ENCODE measurements at regions not wholly inside any gene's neighbourhood (a gene's known extent, or its start where the extent isn't known, plus 50 kb on each side); places are given as distances from the start of the nearest gene placed in this dataset.

DNA sequence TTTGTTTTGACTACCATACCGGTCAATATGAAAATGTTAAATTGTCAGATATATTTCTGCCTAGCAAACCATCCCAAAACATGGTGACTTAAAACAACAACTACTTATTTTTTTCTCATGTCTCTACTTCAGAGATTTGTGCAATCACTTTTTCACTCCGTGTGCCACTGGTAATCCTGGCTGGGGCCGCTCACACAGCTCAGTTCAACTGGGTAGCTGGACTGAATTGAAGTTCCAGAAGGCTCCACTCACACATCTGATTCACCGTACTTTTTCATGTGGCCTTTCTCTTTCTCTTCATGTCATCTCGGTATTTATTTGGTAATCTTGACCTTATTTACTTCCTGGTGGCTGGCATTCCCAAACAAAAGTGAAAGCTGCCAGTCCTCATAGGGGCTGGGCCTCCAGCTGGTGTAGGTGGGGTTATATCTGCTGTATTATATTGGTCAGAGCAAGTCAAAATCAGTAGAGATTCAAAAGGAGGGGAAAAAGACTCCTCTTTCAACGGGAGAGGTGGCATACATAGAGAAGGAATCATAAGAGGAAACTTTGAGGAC is 513.9 kb upstream of the NXPH2 start:
- DNase-seq: no peak

DNA sequence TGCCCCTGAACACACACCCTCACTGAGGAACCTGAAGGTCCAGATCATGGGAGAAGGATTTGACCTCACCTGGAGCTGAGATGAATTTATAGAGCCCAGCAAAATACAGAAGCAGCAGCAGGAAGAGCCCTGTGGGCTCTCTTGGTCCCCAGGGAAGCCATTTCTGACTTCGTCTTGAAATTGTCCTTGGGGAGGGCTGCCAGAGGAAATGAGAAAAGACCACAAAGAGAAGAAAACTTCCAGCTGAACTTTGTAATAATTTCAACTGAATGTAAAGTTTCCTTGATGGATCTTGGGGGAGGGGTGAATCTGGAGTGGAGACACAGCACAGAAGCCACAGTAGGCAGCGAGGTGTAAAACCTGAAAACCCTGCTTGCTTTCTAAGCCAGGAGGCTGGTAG is 500.9 kb upstream of the NXPH2 start:
- DNase-seq: no peak

DNA sequence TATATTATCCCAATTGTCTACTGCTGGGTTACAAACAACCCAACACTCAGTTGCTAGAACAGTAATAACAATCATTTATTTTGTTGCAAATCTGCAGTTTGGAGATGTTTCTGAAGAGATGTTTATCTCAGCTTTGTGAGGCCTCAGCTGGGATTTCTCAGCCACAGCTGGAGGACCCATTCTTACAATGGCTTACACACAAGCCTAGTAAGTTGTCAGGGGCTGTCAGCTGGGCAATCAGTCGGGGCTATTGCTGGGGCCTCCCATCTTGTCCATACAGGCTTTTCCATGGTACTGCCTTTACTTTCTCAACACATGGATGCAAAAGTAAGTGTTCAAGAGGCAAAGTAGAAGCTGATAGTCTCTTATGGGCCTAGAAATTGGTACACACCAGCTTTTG is 491.7 kb upstream of the NXPH2 start:
- no peak for DNase-seq

DNA sequence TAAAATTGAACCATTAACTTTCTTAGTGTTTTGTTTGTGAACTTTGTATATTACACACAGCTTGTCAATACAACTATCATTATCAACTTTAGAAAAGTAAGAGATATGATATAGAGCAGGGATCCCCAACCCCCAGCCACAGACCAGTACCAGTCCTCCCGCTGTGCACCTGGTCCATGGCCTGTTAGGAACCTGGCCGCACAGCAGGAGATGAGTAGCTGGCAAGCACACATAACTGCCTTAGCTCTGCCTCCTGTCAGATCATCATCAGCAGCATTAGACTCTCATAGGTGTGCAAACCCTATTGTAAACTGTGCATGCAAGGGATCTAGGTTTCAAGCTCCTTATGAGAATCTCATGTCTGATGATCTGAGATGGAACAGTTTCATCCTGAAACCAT is 491.0 kb upstream of the NXPH2 start:
- no peak for DNase-seq

DNA sequence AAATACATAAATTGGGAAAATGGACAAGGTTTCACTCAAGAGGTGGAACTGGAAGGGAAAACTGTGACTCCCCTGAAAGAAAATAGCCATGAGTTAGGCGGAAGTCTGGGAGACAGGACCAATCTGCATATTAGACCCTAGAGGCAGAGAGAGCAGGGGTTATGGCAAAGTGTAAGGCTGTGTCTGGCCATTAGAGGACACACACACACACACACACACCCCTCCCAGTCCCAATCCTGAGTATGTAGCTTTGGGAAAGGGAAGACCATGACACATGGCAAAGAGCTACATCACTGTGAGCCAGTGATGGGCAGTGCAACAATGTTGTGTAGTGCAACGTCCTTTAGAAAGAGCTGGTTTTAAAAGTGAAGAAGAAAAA is 479.9 kb upstream of the NXPH2 start:
- no peak for DNase-seq

DNA sequence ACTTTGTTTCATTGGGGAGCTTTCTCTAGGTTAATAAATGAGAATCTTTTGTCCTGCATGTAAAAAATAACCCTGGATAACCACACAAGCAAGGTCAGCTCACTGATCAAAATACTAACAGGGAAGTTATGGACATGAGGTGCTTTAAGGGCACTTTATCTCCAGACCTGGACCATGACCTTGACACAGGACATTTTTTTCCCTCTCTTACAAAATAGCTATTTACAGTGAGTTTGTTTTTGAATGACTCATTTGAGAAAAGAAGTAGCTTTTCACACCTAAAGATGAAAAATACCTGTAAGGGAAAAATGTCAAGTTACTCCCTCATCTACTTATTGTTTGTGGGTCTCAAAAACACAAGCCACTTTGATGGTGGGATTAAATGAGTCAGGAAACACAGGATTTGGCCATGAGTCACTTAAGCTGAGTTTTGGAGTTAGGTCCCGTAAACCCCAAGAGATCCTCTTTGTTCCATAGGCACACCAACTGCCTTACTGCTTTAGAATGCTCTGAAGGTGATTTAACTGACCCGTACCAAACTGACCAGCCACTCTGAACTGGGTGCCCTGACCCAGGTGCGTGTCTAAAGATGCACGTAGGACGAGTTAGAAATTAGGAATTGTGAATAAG is 479.3 kb upstream of the NXPH2 start:
- DNase-seq: no peak

DNA sequence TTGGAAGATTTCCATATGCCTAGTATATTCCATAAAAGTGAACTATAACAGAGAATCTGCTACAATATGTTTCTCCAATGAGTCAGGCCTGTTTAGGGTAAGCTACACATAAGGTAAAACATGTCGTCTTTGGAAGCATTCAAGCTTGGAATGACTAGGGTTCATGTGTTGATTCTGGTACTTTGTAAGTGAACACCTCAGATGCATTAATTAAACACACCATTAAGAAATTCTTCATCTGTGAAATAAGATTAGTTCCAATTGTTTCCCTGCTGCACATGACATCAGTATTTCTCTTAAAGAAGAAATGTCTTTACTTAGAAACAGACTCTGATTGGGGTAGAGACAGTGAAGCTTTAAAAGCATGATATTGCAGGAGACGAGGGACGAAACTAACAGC is 461.1 kb upstream of the NXPH2 start:
- DNase-seq: no peak

DNA sequence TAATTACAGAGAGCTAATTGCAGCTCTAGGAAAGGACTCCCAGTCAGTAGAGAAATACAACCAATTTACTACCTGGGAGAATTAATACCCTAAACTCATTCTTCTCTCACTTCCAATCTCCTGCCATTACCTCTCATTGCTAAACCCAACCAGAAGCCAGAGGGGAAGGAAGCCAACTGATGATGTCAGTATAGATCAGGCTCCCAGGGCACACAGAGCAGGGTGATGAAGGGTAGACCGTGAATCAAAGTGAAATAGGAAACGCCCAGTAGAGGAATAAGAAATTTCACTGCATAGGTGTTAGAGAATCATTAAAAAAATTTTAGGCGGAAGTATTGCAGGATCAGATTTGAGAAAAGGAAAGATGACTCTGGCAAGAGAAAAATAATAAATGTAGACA is 456.8 kb upstream of the NXPH2 start:
- no peak for DNase-seq

DNA sequence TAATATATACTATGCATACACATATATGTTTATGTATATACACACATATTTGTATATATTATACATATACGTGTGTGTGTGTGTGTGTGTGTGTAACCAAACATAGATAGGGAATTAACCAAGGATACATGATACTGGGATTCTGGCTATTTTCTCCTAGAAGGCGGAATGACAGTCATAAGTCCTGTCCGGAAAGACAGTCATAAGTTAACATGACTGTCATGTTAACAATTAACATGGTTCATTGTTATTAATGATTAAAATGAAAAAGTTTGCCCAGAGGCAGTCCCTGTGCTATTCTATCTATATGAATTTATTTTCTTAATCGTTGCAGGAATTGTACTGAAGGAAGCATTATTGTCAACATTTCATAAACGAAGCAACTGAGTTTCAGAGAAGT is 450.7 kb upstream of the NXPH2 start:
- no peak for DNase-seq

DNA sequence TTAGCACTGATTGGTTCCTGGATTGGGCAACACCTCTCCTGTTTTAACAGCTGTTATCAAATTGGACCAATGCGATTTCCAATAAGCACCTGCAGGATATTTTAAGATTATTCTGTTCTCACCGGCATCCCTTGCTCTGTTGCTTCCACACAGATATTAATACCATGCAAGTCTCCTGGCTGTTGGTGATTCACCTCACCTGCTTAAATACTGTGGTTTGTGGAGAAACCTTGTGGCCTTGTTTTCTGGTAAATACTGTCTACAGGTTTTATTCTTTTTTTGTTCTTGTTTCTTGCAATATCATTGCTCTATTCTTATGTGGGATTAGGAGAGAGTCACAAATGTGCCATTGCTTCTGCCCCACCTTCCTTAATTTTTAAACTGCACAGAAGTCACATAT is 448.1 kb upstream of the NXPH2 start:
- no peak for DNase-seq

DNA sequence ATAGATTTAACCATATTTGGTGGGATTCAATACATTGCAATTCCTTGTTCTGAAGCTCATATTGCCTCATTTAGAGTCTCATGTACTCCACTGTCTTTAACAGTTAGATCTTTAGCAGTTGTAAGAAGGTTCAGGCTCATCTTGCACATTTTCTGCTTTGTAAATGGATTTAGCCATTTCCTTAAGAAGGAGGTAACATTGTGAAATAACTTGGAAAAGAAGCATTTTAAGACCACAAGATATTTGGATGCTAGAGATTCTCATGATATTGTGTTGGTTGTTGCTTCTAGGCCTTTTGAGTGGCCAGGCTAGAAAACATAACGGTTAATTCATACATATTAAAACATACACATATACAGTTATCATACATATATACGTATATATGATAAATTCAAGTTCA is 445.8 kb upstream of the NXPH2 start:
- DNase-seq: no peak

DNA sequence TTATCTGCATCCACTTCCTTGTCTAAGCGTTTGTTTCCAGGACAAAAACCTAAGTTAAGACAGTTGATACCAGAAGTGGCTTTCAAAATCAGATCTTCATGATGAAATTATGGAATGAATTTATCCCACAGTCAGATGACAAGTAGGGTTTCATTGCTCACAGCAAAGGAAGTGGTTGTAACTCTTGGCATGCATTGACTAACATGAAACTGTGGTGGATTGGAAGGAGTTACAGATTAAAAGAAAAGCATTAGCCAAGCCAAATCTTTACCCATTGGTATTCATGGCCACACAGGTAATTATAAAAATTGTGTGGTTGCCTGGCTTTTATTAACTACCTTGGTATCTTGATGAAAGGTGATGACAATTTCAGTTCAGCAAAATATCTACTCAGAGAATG is 438.0 kb upstream of the NXPH2 start:
- no peak for DNase-seq

DNA sequence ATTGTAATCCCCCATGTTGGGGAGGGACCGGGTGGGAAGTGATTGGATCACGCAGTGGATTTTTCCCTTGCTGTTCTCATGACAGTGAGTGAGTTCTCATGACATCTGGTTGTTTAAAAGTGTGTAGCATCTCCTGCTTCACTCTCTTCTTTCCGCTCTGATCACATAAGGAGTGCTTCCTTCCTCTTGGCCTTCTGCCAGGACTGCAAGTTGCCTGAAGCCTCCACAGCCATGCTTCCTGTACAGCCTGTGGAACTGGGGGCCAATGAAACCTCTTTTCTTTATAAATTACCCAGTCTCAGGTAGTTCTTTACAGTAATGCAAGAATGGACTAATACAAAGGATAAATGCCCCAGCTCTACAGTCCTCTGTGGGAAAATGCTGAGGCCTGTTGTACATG is 437.5 kb upstream of the NXPH2 start:
- no peak for DNase-seq

DNA sequence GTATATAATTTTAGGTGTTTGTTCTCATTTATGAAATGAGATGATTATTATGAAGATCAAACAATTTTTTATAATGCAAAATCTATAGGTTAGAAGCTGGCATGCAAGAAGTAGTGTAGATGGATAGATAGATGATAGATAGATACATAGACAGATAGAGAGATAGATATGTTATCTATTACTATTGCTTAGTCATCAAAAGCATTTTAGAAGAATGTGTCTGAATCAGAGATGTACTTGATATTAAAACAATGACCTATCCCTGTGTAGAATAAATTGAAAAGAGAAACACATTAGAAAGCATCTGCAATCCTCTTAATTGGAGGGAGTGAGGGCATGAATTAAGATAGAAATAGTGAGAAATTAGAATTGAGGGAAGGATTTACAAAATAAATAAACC is 436.2 kb upstream of the NXPH2 start:
- DNase-seq: no peak

DNA sequence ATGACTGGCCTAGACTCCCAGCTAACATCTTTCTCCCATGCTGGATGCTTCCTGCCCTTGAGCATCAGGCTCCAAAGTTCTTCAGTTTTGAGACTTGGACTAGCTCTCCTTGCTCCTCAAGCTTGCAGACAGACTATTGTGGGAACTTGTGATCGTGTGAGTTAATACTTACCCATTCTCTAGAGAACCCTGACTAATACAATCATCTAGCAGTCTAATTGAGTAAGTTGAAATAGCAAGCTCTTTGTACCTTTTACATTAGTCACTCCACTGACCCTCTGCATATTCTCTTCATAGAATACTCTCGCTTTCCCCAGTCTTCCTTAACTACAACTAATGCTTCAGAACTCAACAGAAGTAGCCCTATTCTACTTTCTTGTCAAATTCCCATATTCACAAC is 434.6 kb upstream of the NXPH2 start:
- DNase-seq: no peak

DNA sequence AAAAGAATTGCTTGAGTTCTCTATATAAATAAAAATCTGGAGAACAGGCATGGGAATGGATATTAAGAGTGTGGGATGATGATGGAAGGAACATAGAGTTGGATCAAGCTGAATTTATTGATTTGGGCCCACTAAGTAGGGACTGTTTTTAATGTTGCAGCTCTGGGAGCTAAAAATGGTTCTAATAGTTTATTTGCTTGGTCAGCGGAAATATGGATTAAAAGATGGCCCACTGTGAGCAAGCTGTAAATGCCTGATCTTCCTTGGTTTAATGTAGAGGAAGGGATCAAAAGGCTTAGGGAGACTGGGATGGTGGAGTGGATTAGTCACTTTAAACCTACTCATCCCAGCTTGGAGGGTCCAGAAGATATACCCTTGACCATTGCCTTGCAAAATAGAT is 429.4 kb upstream of the NXPH2 start:
- no peak for DNase-seq

DNA sequence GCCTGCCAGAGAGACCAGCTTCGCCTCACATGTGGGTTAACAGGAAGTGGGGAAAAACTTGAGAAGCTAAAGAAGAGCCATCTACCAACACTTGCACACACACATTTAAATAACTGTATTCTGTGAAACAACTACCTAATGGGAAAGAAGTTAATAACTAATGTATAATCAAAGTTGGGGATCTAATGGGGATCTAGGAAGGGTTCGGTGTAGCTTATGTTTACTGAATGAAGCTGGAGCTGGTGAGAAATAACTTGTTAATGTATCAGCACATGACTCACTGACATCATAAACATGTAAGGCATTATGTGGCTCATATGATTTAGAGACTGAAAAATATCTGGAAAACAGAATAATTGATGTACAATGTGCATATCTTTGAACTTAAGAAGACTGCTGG is 421.3 kb upstream of the NXPH2 start:
- DNase-seq: no peak

DNA sequence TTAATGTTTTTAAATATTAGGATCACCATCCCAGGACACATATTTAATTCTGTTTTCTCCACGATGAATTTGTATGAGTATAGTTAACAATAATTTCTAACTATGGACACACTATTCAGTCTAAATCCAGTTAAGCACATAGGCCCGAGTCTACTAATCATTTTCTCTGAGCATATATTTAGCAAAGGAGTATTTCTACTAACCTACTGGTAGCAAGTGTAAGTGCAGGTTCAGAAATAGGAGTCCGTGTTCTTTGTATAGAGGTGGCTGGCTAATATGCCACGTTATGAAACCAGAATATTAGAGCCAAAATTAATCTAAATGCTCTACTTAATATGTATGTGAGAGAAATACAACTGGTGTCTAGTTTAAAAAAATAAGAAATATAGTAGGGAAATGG is 416.6 kb upstream of the NXPH2 start:
- DNase-seq: no peak

DNA sequence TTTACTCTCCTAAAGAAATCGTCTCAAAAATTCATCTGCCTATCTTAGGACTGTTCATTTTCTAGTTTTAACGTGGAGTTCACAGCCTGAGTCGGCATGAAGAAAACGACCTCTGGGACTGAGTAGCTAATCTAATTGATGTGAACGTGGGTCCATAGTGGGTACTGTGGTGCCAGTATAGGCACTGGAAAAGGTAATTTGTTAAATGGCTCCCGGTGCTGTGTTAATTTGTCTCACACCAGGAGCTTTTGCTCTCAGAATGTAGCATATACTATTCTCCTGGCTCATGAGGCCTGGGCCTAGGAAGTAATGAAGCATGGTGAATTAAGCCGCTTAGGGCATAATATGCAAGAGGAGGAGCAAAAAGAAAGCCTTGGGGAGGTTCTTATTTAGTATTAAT is 414.4 kb upstream of the NXPH2 start:
- no peak for DNase-seq

DNA sequence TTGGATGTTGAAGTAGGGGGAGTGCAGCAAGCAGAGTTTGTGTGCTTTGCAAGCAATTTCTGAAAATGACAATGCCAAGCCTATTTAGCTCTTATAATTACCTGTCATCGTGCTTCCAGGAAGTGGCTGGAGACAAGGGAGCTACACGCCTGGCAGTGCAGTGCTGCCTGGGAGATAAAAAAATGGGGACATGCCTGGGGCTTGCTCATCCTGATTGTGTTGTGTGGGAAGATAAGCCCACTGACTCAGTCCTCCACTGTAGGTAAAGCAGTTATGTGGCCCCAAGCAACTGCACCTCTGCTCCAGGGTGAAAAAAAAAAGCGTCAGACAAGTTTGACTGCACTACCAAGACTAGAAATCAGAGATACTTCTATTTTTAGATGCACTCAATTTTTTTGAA is 396.9 kb upstream of the NXPH2 start:
- no peak for DNase-seq

DNA sequence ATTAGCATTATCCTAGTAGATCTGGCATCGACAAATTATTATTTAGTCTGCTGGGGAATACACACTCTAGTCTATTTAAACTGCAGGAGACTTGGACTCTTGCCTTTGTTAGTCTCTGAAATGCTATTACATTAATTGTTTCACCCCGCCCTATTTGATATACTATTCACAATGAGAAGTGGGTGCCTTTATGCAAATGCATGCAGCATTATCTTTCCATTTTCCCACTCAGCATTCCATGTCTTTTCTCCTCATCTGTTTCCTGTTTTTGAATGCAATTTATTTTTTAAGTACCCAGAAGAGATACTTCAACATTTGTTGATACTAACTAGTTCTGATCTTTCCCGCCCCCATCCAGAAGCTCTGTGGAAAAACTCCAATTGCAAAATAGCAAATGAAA is 395.3 kb upstream of the NXPH2 start:
- no peak for DNase-seq

DNA sequence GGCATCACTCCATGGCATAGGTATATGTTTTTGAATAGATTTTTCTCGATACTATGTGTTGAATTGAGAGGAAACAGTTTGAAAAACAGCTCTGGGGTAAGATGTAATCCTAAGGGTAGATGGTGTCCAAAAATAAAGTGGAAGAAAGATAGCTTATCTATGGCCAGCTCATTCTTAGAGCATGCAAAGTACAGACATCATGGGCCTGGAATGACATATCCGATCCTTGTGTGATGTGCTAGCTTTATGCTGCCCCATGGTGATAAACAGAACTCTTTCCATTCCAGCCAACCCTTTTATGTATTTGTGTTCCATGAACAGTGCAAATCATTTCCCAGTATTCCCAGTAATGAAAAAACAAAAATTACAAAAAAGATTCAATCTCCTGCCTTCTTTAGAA is 390.2 kb upstream of the NXPH2 start:
- DNase-seq: no peak

DNA sequence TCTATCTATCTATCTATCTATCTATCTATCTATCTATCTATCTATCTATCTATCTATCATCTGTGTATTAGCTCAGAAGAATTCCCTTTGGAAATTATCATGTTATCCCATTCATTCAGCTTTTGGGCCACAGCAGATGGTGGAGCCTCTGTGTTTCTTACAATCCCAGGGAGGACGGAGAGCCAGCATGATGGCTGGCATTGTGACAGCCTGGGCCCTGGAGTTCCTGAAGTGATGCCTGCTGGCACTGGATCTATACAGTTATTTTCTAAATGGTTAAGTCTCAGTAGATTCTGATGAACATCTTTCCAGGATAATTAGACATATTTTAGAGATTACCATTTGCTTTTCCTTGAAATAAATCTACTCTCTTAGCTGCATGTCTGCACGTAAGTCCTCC is 385.4 kb upstream of the NXPH2 start:
- DNase-seq: no peak

DNA sequence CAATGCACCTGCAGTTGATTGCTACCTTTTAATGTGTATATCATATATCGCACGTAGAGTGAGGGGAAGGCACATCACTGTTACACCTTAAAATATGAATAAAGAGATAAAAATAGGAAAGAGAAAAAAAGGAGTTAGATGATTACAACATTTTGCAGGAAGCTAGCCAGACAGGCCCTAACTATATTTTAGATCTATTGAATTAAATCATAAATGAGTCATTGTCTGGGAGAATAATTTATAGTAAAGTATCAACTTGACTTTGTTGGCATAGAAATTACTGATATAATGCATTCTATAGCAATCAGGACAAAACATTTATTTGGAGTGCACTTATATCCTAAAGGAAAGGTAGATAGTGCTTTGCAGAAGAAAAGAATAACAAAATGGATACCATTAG is 384.9 kb upstream of the NXPH2 start:
- DNase-seq: no peak

DNA sequence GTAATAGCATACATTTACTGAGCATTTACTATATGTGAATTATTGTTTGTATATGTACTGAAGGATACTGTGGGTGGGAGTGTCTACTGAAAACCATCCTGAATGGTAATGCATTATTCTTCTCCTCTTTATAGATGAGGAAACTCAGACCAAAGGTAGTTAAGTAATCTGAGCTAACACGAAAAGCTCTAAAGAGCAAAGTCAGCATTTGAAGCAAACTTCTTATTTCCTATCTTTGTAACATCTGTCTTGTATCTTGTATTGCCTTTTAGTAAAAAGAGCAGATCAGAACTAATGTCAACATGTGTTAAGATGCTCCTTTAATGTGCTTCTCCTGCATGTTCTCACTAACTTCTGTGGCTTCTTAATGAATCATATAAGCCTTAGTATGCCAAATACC is 382.8 kb upstream of the NXPH2 start:
- no peak for DNase-seq
